Esophagus squamous epithelium (tissue), 5 donors: ENCODE measurements at regions not wholly inside any gene's neighbourhood (a gene's known extent, or its start where the extent isn't known, plus 50 kb on each side); places are given as distances from the start of the nearest gene placed in this dataset.
"Not testable (repeated sequence)": the region's sequence is repeated elsewhere in the genome, so short reads cannot be mapped to it uniquely, and the experiment has no call there.

Experiments used
- DNase-seq: peaks from one replicate; lab custom pipeline; 2025; lab: John Stamatoyannopoulos, UW
- H3K27ac ChIP-seq, 4 donors: fragments of 200-600 bp; sonication (generic); one replicate each; pipeline ENCODE4 v1.5.1; 2016 to 2019; ENCODE audit warnings: mild to moderate bottlenecking in 1 of 4
- H3K27me3 ChIP-seq, 4 donors: fragments of 200-600 bp; sonication (generic); 1 replicate in 3 of 4; 2 replicates in 1 of 4; pipeline versions ENCODE4 v1.5.1 to v1.6.0; 2017 to 2021; ENCODE audit warnings: antibody characterized with exemption in 1 of 4
- H3K36me3 ChIP-seq, 3 donors: fragments of 200-600 bp; sonication (generic); one replicate each; pipeline ENCODE4 v1.5.1; 2016 to 2019
- H3K4me1 ChIP-seq, 3 donors: fragments of 200-600 bp; sonication (generic); one replicate each; pipeline ENCODE4 v1.5.1; 2017 to 2019
- H3K4me3 ChIP-seq, 4 donors: fragments of 200-600 bp; sonication (generic); 1 replicate in 3 of 4; 2 replicates in 1 of 4; pipeline ENCODE4 v1.5.1; 2016 to 2019; ENCODE audit warnings: mild to moderate bottlenecking in 2 of 4, moderate library complexity in 1 of 4
- H3K9me3 ChIP-seq, 3 donors: fragments of 200-600 bp; sonication (generic); one replicate each; pipeline ENCODE4 v1.5.1; 2016 to 2019
- CTCF ChIP-seq, 6 experiments: fragments of 450-650 bp in 4 of 6; fragments of 200-600 bp in 2 of 6; sonication (generic) in 2 of 6; IDR thresholded peaks; one replicate each; pipeline ENCODE4 v1.5.1; 2016 to 2019; ENCODE audit warnings: antibody characterized with exemption in 6 of 6, mild to moderate bottlenecking in 4 of 6, moderate library complexity in 4 of 6
- POLR2A ChIP-seq, 4 donors: fragments of 450-650 bp; IDR thresholded peaks; one replicate each; pipeline ENCODE4 v1.6.1; 2017; ENCODE audit warnings: antibody characterized with exemption in 4 of 4, mild to moderate bottlenecking in 4 of 4, moderate library complexity in 3 of 4
- WGBS, 2 donors: methylation state at CpG; one replicate each; pipeline ENCODE4 v1.1.5; 2018; 5-methylcytosine and 5-hydroxymethylcytosine counted together
- intact Hi-C: fragments of 100-400 bp; cut with DNase I; formaldehyde crosslinking; loops from one replicate; pipeline ENCODE4 v1.15.0; 2022
- donor health status: DM: yes; HTN: yes; CAD: no.

GRCh38 chr9:106092083-106092482 lies 397.7 kb downstream of the TMEM38B start:
- Histone ChIP-seq H3K27me3 (no peaks in the 10 kb centered on the region), H3K27ac (no peak overlapping the region), H3K9me3 (peaks cover 0 to 6% (median 5%) of the 10 kb centered on the region in 3 donors), H3K36me3 (no peaks in the 10 kb centered on the region), H3K4me1 (no peaks in the 10 kb centered on the region), H3K4me3 (no peak overlapping the region)
- TF ChIP-seq CTCF (IDR thresholded peaks at IDR 0.05) (no peak), POLR2A (IDR thresholded peaks at IDR 0.05) (no peak)
- 79 to 89% methylated on average over 3 to 4 of the region's 4 CpGs for WGBS, 2 donors
- DNase-seq = no peak
- intact Hi-C loops = no loop called here

- WGBS, 2 donors = 78 to 93% methylated on average over 2 of the region's 2 CpGs
- no peaks in the 10 kb centered on the region for H3K36me3 ChIP-seq
- no peak for TF ChIP-seq CTCF (IDR thresholded peaks at IDR 0.05)
- no peak for TF ChIP-seq POLR2A (IDR thresholded peaks at IDR 0.05)
- H3K27ac ChIP-seq = no peak overlapping the region
- H3K4me1 ChIP-seq = no peaks in the 10 kb centered on the region
- no peaks in the 10 kb centered on the region for H3K27me3 ChIP-seq
- H3K9me3 ChIP-seq = no peaks in the 10 kb centered on the region
- intact Hi-C loops = no loop called here
- DNase-seq = no peak
- H3K4me3 ChIP-seq = no peak overlapping the region
These were observed 408.5 kb downstream of the TMEM38B start for GRCh38 chr9:106102821-106103220.

GRCh38 chr9:106104887-106105286 lies 410.5 kb downstream of the TMEM38B start:
- Histone ChIP-seq H3K27ac (no peak overlapping the region), H3K4me3 (no peak overlapping the region), H3K4me1 (no peaks in the 10 kb centered on the region), H3K36me3 (no peaks in the 10 kb centered on the region), H3K27me3 (no peaks in the 10 kb centered on the region), H3K9me3 (no peaks in the 10 kb centered on the region)
- no peak for DNase-seq
- TF ChIP-seq CTCF (IDR thresholded peaks at IDR 0.05) (no peak), POLR2A (IDR thresholded peaks at IDR 0.05) (no peak)
- intact Hi-C loops = no loop called here

- intact Hi-C loops = no loop called here
- no peak overlapping the region for H3K4me3 ChIP-seq
- no peak overlapping the region for H3K27ac ChIP-seq
- H3K9me3 ChIP-seq = no peaks in the 10 kb centered on the region
- no peaks in the 10 kb centered on the region for H3K4me1 ChIP-seq
- no peak for DNase-seq
- TF ChIP-seq POLR2A (IDR thresholded peaks at IDR 0.05) (no peak), CTCF (IDR thresholded peaks at IDR 0.05) (no peak)
- WGBS, 2 donors = 74 to 81% methylated on average over 3 of the region's 3 CpGs
- H3K27me3 ChIP-seq = no peaks in the 10 kb centered on the region
- H3K36me3 ChIP-seq = no peaks in the 10 kb centered on the region
These were observed 412.1 kb downstream of the TMEM38B start for GRCh38 chr9:106106396-106106795.

- 43 to 44% methylated on average over 2 of the region's 2 CpGs for WGBS, 2 donors
- no peak overlapping the region for H3K27ac ChIP-seq
- no peaks in the 10 kb centered on the region for H3K9me3 ChIP-seq
- TF ChIP-seq POLR2A (IDR thresholded peaks at IDR 0.05) = no peak
- TF ChIP-seq CTCF (IDR thresholded peaks at IDR 0.05) = no peak
- H3K36me3 ChIP-seq = no peaks in the 10 kb centered on the region
- intact Hi-C loops = no loop called here
- H3K27me3 ChIP-seq = no peaks in the 10 kb centered on the region
- H3K4me3 ChIP-seq = no peak overlapping the region
- no peak for DNase-seq
- H3K4me1 ChIP-seq = no peaks in the 10 kb centered on the region
These were observed 413.4 kb downstream of the TMEM38B start for GRCh38 chr9:106107716-106108115.

GRCh38 chr9:106109706-106110105 lies 415.4 kb downstream of the TMEM38B start:
- H3K27ac ChIP-seq, H3K27me3 ChIP-seq, H3K4me3 ChIP-seq, H3K4me1 ChIP-seq, intact Hi-C loops, DNase-seq, H3K9me3 ChIP-seq, H3K36me3 ChIP-seq: not testable (repeated sequence)
- WGBS, 2 donors = 52 to 59% methylated on average over 2 to 3 of the region's 3 CpGs
